HAP-1 (cell line): ENCODE measurements at regions not wholly inside any gene's neighbourhood (a gene's known extent, or its start where the extent isn't known, plus 50 kb on each side); places are given as distances from the start of the nearest gene placed in this dataset.

ENCODE experiments used
- DNase-seq, 2 experiments: peaks; one replicate each; pipeline ENCODE4 v3.0.0-alpha.2; 2016 to 2020; ENCODE audit warnings: low spot score in 2 of 2
- H3K27me3 ChIP-seq: fragments of 250-450 bp; sonication (Bioruptor Pico); 2 replicates; pipeline ENCODE4 v1.5.1; 2020; ENCODE audit warnings: low read depth, mild to moderate bottlenecking, moderate library complexity
- H3K36me3 ChIP-seq: fragments of 250-450 bp; sonication (Bioruptor Pico); replicated peaks from 2 replicates; pipeline ENCODE4 v1.5.1; 2020; ENCODE audit warnings: mild to moderate bottlenecking
- H3K4me1 ChIP-seq: fragments of 250-450 bp; sonication (Bioruptor Pico); 2 replicates; pipeline ENCODE4 v1.5.1; 2020; ENCODE audit warnings: mild to moderate bottlenecking
- H3K4me3 ChIP-seq: fragments of 250-450 bp; sonication (Bioruptor Pico); 2 replicates; pipeline ENCODE4 v1.5.1; 2020; ENCODE audit warnings: mild to moderate bottlenecking, moderate library complexity
- H3K9me3 ChIP-seq: fragments of 250-450 bp; sonication (Bioruptor Pico); 2 replicates; pipeline ENCODE4 v1.5.1; 2020; ENCODE audit warnings: mild to moderate bottlenecking, moderate library complexity
- in situ Hi-C: fragments of 300-500 bp; cut with MboI; formaldehyde crosslinking; loops from 3 replicates; pipeline ENCODE4 v1.14.3; 2020; ENCODE audit warnings: low sequenced_read_pairs, inconsistent platforms, mixed read lengths

DNA sequence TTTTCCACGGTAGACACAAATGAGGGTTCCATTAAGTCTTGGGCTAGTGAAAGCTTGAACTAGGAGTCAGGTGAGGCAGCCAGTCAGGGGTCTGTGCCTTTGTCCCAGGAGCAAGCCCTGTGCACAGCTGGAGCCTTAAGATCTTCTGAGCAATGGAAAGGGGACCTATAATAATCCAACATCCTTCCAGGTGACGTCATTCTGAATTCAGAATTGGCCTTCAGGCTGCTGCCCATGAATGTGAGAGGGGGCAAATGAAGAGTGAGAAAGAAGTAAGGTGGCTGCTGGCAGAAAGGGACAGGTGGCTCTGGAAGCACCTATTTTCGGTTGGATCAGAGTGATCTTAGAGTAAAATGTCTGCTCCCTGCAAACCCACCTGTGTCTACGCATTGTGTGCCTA lies 488.1 kb upstream of the CDH5 start:
- Histone ChIP-seq H3K27me3 (no peaks in the 10 kb centered on the region), H3K4me1 (no peaks in the 10 kb centered on the region), H3K9me3 (no peaks in the 10 kb centered on the region), H3K4me3 (no peak overlapping the region), H3K36me3 (no peaks in the 10 kb centered on the region)
- in situ Hi-C loops = no loop called here
- DNase-seq = no peak

DNA sequence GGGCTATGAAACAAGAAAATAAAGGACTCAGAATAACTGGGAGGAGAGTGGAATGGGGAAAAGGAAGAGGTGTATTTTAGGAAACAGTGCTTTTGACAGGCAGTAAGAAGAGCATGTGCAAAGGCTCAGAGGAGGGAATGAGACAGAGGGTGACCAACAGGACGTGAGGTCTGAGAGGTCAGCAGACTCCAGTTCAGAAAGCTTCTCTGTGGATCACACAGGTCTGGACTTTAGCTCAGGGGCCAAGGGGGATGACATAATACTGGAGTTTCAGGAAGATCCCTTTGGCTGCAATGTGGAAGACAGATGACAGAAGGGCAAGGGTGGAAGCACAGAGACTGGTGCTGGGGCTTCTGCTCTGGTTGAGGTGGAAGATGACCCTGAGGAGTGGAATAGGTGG lies 489.9 kb upstream of the CDH5 start:
- Histone ChIP-seq H3K9me3 (no peaks in the 10 kb centered on the region), H3K4me3 (no peak overlapping the region), H3K4me1 (no peaks in the 10 kb centered on the region), H3K36me3 (no peaks in the 10 kb centered on the region), H3K27me3 (no peaks in the 10 kb centered on the region)
- no peak for DNase-seq
- in situ Hi-C loops = no loop called here

DNA sequence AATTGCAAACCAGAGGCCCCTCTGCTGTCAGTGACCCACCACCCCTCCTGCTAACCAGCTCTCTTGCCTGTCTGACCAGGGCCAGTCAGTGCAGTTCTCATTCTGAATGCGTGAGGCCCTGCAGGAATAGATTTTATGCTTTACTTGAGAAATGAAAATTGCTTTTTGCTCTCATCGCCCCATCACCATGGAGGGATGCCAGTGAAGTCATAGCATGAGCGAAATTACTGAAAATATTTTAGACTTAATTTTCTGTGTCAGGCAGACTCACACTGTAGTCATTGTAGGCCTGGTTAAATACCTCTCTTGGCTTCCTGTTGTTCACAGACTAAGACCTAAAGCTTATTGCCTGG lies 490.5 kb upstream of the CDH5 start:
- no peaks in the 10 kb centered on the region for H3K27me3 ChIP-seq
- in situ Hi-C loops = no loop called here
- no peaks in the 10 kb centered on the region for H3K9me3 ChIP-seq
- DNase-seq = no peak
- no peaks in the 10 kb centered on the region for H3K4me1 ChIP-seq
- H3K4me3 ChIP-seq = no peak overlapping the region
- H3K36me3 ChIP-seq = no peaks in the 10 kb centered on the region

DNA sequence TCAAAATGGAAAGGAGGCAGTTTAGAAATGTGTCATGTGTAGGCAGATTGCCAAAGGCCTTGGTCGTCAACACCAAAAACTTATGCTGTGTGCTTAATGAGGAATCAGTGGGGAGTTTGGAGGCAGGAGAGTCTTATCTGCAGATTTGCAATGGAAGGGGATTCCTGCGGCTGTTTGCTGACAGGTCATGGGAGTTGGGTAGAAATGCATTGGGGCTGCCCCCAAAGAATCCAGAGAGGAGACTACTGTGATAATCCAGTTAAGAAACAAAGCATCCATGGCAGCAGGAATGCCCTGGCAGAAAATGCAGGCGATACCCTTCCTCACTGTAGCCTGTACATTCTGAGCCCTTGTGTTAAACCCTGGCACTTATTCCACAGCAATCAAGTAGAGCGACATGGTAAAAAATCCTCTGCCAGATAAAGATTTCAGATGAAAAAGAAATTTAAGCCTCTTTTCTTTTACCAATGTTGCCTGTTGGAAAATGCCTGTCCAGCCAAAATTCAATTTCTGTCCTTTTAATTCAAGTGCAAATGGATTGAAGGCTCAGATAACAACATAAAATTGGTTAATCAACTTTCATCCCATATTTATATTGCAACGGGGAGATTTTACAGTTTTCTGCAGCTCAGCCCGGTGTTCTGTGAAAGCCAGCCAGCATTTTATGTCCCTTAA lies 491.0 kb upstream of the CDH5 start:
- Histone ChIP-seq H3K4me3 (no peak overlapping the region), H3K27me3 (no peaks in the 10 kb centered on the region), H3K4me1 (no peaks in the 10 kb centered on the region), H3K36me3 (no peaks in the 10 kb centered on the region), H3K9me3 (no peaks in the 10 kb centered on the region)
- DNase-seq = no peak
- in situ Hi-C loops = no loop called here

DNA sequence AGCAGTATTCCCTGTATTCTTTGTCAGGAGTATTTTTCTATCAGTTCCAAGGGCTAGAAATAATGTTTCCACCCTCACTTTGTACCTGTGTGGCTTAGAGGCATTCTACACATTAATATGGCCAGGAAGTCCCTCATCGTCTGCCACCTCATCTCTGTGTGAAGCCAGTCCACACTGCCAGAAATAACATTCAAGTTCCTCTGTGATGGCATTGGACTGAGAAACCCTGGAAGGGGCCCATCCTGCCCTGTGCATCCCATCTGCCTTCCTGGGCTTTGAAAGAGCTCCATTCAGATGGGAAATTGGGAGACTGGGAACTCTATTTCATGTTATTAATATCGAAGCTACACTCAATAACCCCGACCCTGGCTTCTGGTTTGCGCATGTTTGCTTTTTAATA lies 497.2 kb upstream of the CDH5 start:
- no peaks in the 10 kb centered on the region for H3K4me1 ChIP-seq

DNA sequence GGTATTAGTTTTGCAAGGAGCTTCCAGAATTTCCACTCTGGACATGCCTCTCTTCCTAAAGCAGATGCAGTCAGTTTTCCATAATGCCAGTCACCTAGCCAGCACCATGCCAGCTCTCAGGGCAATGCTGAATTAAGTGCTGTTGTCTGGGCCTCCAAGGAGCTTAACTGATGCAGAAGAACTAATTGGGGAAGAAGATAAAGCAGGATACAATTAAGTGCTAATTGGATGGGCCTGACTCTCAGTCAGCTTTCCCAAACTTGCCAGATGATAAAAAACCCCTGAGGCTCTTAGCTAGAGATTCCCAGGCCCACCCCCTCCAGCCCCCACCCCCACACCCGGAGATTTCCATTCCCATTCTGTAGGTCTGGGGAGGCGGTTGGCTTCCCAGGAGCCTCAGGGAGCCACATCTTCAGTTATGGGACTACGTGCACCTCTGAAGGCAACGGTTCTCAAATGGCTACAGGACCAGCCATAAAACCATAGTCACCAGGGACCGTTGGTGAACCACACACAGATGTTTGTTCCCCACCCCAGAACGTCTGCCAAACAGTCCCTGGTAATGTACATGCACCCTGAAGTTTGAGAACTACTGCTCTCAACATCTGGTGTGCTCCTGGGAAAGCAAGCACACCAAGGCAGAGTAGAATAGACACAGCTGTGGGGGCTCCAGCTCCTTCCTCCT lies 499.1 kb upstream of the CDH5 start:
- Histone ChIP-seq H3K36me3 (no peaks in the 10 kb centered on the region), H3K4me1 (no peaks in the 10 kb centered on the region), H3K4me3 (no peak overlapping the region), H3K9me3 (no peaks in the 10 kb centered on the region), H3K27me3 (no peaks in the 10 kb centered on the region)
- in situ Hi-C loops = no loop called here
- DNase-seq = no peak

More for the DNA sequence above, 497.2 kb upstream of the CDH5 start:
- no peak for DNase-seq
- in situ Hi-C loops = no loop called here
- H3K9me3 ChIP-seq = no peaks in the 10 kb centered on the region
- H3K36me3 ChIP-seq = no peaks in the 10 kb centered on the region
- no peaks in the 10 kb centered on the region for H3K27me3 ChIP-seq
- H3K4me3 ChIP-seq = no peak overlapping the region

DNA sequence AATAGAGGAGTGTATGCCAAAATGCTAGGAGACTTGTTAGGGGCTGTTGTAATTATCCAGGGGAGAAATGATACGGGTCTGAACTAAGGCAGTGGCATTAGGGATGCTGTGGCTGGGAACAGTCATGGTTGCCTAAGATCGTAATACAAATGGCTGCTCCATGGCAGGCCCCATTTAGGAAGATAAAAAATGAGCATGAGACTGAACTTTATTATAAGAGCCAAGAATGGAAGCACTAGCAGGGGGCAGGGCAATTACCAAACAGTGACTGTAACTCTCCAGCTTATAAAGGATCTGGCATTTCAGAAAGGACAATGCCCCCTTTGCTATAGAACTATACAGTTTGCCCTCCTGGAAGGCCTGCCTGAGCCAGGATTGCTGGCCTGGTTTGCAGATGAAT lies 503.3 kb upstream of the CDH5 start:
- no peak for DNase-seq
- H3K4me3 ChIP-seq = no peak overlapping the region
- no peaks in the 10 kb centered on the region; the same call in 1 of the 2 replicates for H3K9me3 ChIP-seq
- H3K4me1 ChIP-seq = no peaks in the 10 kb centered on the region
- in situ Hi-C loops = no loop called here
- H3K36me3 ChIP-seq = no peaks in the 10 kb centered on the region
- H3K27me3 ChIP-seq = no peaks in the 10 kb centered on the region

DNA sequence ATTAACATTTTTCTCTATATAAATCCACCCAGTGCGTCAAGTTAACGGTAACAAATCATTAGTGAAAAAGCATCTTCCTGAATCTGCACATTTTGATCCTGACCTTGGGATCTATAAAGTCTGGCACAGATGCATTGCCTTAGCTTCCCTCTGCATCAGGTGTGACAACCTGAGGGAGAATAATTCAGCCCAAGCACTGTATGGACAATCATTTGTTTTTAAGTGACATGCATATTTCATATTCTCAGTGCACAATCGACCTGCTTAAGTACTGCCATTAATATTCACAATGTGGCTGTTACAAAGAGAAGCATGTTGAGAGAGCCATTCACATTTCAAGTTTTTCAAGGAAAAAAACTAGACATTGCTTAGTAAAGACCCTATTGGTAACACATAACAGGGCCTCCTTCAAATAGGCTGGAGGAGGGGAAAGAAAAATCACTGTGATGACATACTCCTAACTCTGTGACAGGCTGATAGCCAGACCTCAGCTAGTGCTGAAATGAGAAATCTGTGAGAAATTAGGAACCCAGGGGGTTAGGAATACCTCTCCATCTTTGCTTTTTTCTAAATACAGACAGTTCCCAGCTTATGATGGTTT lies 505.3 kb upstream of the CDH5 start:
- Histone ChIP-seq H3K4me1 (no peaks in the 10 kb centered on the region), H3K9me3 (no peaks in the 10 kb centered on the region; the same call in 1 of the 2 replicates), H3K36me3 (no peaks in the 10 kb centered on the region), H3K27me3 (no peaks in the 10 kb centered on the region), H3K4me3 (no peak overlapping the region)
- in situ Hi-C loops = no loop called here
- DNase-seq = no peak

DNA sequence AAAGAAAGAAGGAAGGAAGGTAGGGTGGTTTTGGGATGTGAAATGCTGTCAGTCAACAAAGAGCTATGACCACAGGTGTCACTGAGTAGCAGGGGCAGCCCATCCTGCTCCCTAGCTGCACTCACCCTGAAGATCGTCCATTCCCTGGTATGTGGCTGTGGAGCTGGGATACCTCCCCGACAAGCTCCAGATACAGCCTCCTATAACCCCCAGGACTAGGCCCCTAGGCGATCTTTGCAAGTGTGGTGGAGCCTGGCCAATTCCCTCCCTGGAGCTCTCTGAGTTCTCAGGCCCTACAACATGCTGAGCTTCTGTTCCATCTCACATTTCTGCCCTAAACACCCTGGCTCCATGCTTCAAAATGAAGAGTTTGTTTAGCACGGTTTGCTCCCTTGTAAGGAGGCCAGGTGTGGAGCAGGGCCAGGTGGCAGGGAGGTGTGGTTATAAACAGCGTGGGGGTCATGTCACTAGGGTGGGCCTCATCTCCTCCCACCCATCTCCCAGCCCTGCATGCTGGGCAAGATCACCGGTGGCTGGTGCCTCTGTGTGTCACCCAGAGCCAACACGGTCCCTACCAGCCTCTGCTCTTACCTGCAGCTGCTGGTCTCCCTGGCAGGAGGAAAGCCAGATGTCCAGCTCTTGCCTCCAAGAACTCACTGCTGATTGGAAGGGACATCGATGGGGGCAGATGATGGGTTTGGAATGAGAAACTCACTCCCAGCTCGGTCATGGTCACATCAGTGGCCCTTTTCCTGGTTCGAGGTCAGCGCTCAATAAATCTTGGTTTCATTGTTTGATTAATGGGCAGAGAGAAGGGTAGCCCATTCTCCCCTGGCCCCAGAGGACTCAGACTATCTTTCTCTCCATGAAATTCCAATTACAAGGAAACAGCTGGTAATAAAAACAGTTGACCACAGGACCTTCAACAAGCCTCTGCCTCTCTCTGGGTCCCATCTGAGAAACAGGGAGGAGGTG lies 511.0 kb upstream of the CDH5 start:
- H3K36me3 ChIP-seq = no peaks in the 10 kb centered on the region
- no peaks in the 10 kb centered on the region for H3K9me3 ChIP-seq
- H3K4me1 ChIP-seq = no peaks in the 10 kb centered on the region
- DNase-seq = no peak
- in situ Hi-C loops = no loop called here
- no peaks in the 10 kb centered on the region for H3K27me3 ChIP-seq
- H3K4me3 ChIP-seq = no peak overlapping the region

DNA sequence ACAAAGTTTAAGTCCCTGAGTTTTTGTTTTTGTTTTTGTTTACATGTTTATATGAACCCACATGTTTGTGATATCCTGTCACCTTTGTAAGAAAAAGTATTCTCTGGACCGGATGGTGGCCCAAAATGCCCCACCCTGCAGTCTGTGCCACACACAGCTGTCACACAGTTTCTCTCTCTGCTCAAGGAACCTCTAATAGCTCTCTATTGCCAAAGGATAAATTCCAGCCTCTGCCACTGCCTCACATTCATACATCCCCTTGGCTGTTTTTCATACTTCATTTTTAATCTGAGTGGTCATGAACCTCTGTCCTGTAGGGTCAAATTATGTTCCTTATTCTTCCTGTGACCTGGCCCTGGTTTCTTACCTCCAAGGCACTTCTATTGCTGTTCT lies 520.3 kb upstream of the CDH5 start:
- Histone ChIP-seq H3K36me3 (no peaks in the 10 kb centered on the region), H3K27me3 (no peaks in the 10 kb centered on the region), H3K4me1 (no peaks in the 10 kb centered on the region), H3K4me3 (no peak overlapping the region), H3K9me3 (no peaks in the 10 kb centered on the region)
- in situ Hi-C loops = no loop called here
- DNase-seq = no peak

DNA sequence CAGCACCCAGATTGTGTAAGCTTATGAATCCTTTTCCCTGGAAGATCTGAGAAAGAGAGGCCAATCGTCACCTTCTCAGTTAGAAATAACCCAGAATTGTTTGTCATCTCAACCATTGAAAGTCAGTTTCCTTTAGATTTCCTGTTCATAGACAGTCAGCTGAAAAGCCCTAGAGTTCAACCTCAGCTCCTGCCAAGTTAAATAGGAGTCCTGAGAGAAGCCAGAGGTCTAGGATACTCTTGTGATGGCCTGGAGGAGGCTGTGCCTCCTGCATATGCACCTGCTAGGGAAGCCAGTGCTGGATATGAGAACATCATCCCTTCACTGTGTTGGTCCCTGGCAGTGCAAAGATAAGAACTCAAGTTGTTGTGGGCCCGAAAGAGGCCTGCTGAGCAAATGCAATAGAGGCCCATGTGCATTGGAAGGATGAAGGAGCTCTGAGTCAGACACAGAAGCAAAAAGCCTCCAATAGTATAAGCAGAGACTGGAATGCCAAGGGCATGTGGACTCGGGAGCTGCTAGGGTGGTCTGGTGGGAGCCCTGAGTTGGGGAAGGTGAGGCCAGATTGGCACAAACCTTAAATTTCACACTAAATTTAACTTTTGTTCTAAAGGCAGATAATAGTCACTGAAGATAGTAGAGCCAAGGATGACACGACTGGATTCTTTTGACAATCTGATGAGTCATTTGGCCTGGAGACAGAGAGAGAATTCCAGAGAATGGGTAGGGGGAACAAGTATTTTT lies 520.9 kb upstream of the CDH5 start:
- Histone ChIP-seq H3K27me3 (no peaks in the 10 kb centered on the region), H3K9me3 (no peaks in the 10 kb centered on the region), H3K4me1 (no peaks in the 10 kb centered on the region), H3K4me3 (no peak overlapping the region), H3K36me3 (no peaks in the 10 kb centered on the region)
- in situ Hi-C loops = no loop called here
- DNase-seq = no peak

DNA sequence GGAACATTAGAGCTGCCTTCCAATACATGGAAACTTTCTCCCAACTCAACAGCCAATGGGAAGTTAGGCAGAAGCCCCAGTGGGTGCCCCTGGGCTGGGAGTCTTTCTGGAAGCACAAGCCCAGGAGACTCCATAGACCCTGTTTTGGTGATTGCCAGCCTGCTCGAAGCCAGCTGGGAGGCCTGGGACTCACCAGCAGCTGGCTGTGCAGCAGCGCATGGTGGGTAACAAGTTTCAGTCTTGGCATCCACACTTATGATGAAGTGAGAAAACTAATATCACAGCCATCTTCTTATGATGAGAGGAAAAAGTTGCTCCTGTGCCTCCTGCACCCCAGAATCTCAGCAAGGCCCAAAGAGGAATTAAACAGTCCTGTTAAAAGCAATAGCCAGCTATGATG lies 522.5 kb upstream of the CDH5 start:
- in situ Hi-C loops = no loop called here
- Histone ChIP-seq H3K4me1 (no peaks in the 10 kb centered on the region), H3K4me3 (no peak overlapping the region), H3K36me3 (no peaks in the 10 kb centered on the region), H3K9me3 (no peaks in the 10 kb centered on the region), H3K27me3 (no peaks in the 10 kb centered on the region)
- no peak for DNase-seq

DNA sequence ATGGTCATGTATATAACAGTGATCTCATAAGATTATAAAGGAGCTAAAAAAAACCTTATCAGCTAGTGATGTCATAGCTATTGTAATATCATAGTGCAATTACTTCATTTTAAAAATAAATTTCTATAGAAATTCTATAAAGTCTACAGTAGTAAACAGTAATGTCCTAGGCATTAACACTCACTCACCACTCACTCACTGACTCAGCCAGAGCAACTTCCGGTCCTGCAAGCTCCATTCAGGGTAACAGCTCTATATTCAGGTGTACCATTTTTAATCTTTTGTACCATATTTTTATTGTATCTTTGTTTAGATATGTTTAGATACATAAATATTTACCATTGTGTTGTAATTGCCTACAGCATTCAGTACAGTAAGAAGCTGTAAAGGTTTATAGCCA lies 524.4 kb upstream of the CDH5 start:
- no peaks in the 10 kb centered on the region for H3K36me3 ChIP-seq
- DNase-seq = no peak
- in situ Hi-C loops = no loop called here
- H3K4me3 ChIP-seq = no peak overlapping the region
- H3K27me3 ChIP-seq = no peaks in the 10 kb centered on the region
- no peaks in the 10 kb centered on the region for H3K4me1 ChIP-seq
- no peaks in the 10 kb centered on the region for H3K9me3 ChIP-seq
